GM12878 (cell line): ENCODE measurements at regions not wholly inside any gene's neighbourhood (a gene's known extent, or its start where the extent isn't known, plus 50 kb on each side); places are given as distances from the start of the nearest gene placed in this dataset.

ENCODE experiments used
- ATAC-seq: fragments of 200-7000 bp; cut with Tn5 transposase; 3 replicates; pipeline ENCODE4 v1.9.1; 2020; ENCODE audit warnings: mild to moderate bottlenecking, moderate library complexity
- BruUV-seq: library from RNA; stranded (reverse); fragments of 400-500 nt; replicated peaks from 2 replicates; lab custom pipeline; 2021; lab: Mats Ljungman, UMichigan
- CTCF ChIA-PET: fragments of 300-600 bp; sonication (Branson Sonifier 250); formaldehyde crosslinking; extraction: SDS; loops from one replicate; lab custom pipeline; 2021; ENCODE audit warnings: inconsistent platforms; lab: Yijun Ruan, JAX
- POLR2A ChIA-PET: fragments of 350-600 bp; formaldehyde crosslinking; extraction: SDS; loops from one replicate; lab custom pipeline; 2021; ENCODE audit warnings: inconsistent platforms; lab: Charles Lee
- RAD21 ChIA-PET: fragments of 300-600 bp; sonication (Branson Sonifier 250); formaldehyde crosslinking; loops from one replicate; lab custom pipeline; 2023; ENCODE audit warnings: antibody characterized with exemption; ENCODE audit not compliant: unreplicated experiment; lab: Charles Lee
- SMC1A ChIA-PET: fragments of 300-600 bp; sonication (Branson Sonifier 250); formaldehyde crosslinking; loops from one replicate; lab custom pipeline; 2023; ENCODE audit not compliant: unreplicated experiment, uncharacterized antibody; lab: Charles Lee
- DNase-seq: peaks from one replicate; pipeline ENCODE4 v3.0.0-alpha.2; 2011; ENCODE audit warnings: low read depth, low spot score
- FAIRE-seq: peaks from 3 replicates; lab custom pipeline; 2011; peaks lifted over from hg19 to GRCh38; lab: Jason Lieb, UNC
- H2AFZ ChIP-seq: 2 replicates; pipeline ENCODE4 v1.6.0; 2011; ENCODE audit warnings: low read depth, low read length, control low read depth; ENCODE audit not compliant: control insufficient read depth
- H3K27ac ChIP-seq: 2 replicates; pipeline ENCODE4 v1.5.1; 2011; ENCODE audit warnings: control low read depth; ENCODE audit not compliant: control insufficient read depth, insufficient read depth
- H3K27me3 ChIP-seq, 2 experiments: replicated peaks in 1 of 2; 2 replicates each; pipeline versions ENCODE4 v1.6.0 to v1.6.1; 2011; ENCODE audit warnings: low read length in 1 of 2; ENCODE audit not compliant: control insufficient read depth in 2 of 2, insufficient read depth in 2 of 2
- H3K36me3 ChIP-seq, 2 experiments: 2 replicates each; pipeline ENCODE4 v1.5.1; 2011; ENCODE audit warnings: low read length in 1 of 2; ENCODE audit not compliant: control insufficient read depth in 2 of 2, insufficient read depth in 2 of 2
- H3K4me1 ChIP-seq: 2 replicates; pipeline ENCODE4 v1.6.1; 2011; ENCODE audit warnings: mild to moderate bottlenecking, low read length, moderate library complexity, mixed read lengths; ENCODE audit not compliant: control insufficient read depth, insufficient read depth
- H3K4me2 ChIP-seq: 2 replicates; pipeline ENCODE4 v1.6.0; 2011; ENCODE audit warnings: control low read depth; ENCODE audit not compliant: control insufficient read depth, insufficient read depth
- H3K4me3 ChIP-seq: fragments of 200-600 bp; sonication (generic); 2 replicates; pipeline ENCODE4 v1.5.1; 2016
- H3K79me2 ChIP-seq: 2 replicates; pipeline ENCODE4 v1.6.0; 2011; ENCODE audit warnings: low read length; ENCODE audit not compliant: control insufficient read depth, insufficient read depth
- H3K9ac ChIP-seq: 2 replicates; pipeline ENCODE4 v1.8.0; 2011; ENCODE audit warnings: low read length, control low read depth, mixed read lengths; ENCODE audit not compliant: control insufficient read depth, insufficient read depth
- H3K9me3 ChIP-seq: replicated peaks from 3 replicates; pipeline ENCODE4 v1.5.1; 2011; ENCODE audit warnings: mild to moderate bottlenecking, low read length; ENCODE audit not compliant: control insufficient read depth, insufficient read depth
- H4K20me1 ChIP-seq: 2 replicates; pipeline ENCODE4 v1.6.0; 2011; ENCODE audit not compliant: control insufficient read depth, insufficient read depth
- BCL3 ChIP-seq: IDR thresholded peaks from 2 replicates; pipeline ENCODE4 v1.6.1; 2011; ENCODE audit warnings: borderline replicate concordance, low read depth, mild to moderate bottlenecking, moderate library complexity, low read length; ENCODE audit not compliant: insufficient read depth, poor library complexity, severe bottlenecking
- BMI1 ChIP-seq: fragments of 450-650 bp; IDR thresholded peaks from 2 replicates; pipeline ENCODE4 v1.6.1; 2016; ENCODE audit warnings: mild to moderate bottlenecking, moderate library complexity, borderline replicate concordance
- NR2C1 ChIP-seq: fragments of 450-650 bp; IDR thresholded peaks from 2 replicates; pipeline ENCODE4 v1.6.1; 2017; ENCODE audit warnings: antibody characterized with exemption, mild to moderate bottlenecking, moderate library complexity
- YY1 ChIP-seq: IDR thresholded peaks from 2 replicates; pipeline ENCODE4 v1.6.1; 2011; ENCODE audit warnings: low read depth, mild to moderate bottlenecking, low read length
- WGBS: methylation state at CpG from one replicate; pipeline ENCODE4 v1.1.6; 2016; ENCODE audit warnings: low lambda C conversion rate; ENCODE audit not compliant: insufficient replicate concordance, insufficient coverage; ENCODE audit errors: missing lambda C conversion rate; 5-methylcytosine and 5-hydroxymethylcytosine counted together
- in situ Hi-C: fragments of 300-500 bp; cut with MboI; formaldehyde crosslinking; loops from 9 replicates; pipeline ENCODE4 v1.14.3; 2018; ENCODE audit warnings: mixed read lengths
- intact Hi-C: fragments of 100-400 bp; cut with micrococcal nuclease; formaldehyde crosslinking; loops from one replicate; pipeline ENCODE4 v1.14.2; 2022; ENCODE audit not compliant: unreplicated experiment
- TF ChIP-seq, protein P1 (sequence below): fragments of 450-650 bp; IDR thresholded peaks from 2 replicates; pipeline ENCODE4 v1.6.1; 2017; ENCODE audit warnings: borderline replicate concordance
- TF ChIP-seq, protein P2 (sequence below): fragments of 450-650 bp; IDR thresholded peaks from 2 replicates; pipeline ENCODE4 v1.6.1; 2016; ENCODE audit warnings: mild to moderate bottlenecking

- no peaks in the 10 kb centered on the region for H3K4me1 ChIP-seq
- FAIRE-seq (no peak), ATAC-seq (no peak), DNase-seq (no peak)
- BruUV-seq, result no TSS peak
- ChIA-PET POLR2A (no interaction called here), SMC1A (no interaction called here), RAD21 (no interaction called here), CTCF (no interaction called here)
- no peaks in the 10 kb centered on the region for H3K36me3 ChIP-seq
- H3K4me3 ChIP-seq, result no peak overlapping the region
- H3K4me2 ChIP-seq, result no peak overlapping the region
- H3K27ac ChIP-seq, result no peak overlapping the region
- no peak overlapping the region for H3K9ac ChIP-seq
- no peaks in the 10 kb centered on the region for H4K20me1 ChIP-seq
- in situ Hi-C loops (no loop called here), intact Hi-C loops (no loop called here)
- H3K79me2 ChIP-seq, result no peaks in the 10 kb centered on the region
- 100% methylated on average over 1 of the region's 1 CpG for WGBS
- no peaks in the 10 kb centered on the region for H3K27me3 ChIP-seq
- TF ChIP-seq YY1, result no peak
- no peak for TF ChIP-seq BMI1
- no peak for TF ChIP-seq NR2C1
- TF ChIP-seq, protein P1, sequence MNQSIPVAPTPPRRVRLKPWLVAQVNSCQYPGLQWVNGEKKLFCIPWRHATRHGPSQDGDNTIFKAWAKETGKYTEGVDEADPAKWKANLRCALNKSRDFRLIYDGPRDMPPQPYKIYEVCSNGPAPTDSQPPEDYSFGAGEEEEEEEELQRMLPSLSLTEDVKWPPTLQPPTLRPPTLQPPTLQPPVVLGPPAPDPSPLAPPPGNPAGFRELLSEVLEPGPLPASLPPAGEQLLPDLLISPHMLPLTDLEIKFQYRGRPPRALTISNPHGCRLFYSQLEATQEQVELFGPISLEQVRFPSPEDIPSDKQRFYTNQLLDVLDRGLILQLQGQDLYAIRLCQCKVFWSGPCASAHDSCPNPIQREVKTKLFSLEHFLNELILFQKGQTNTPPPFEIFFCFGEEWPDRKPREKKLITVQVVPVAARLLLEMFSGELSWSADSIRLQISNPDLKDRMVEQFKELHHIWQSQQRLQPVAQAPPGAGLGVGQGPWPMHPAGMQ, result no peak
- TF ChIP-seq BCL3, result no peak
- TF ChIP-seq, protein P2, sequence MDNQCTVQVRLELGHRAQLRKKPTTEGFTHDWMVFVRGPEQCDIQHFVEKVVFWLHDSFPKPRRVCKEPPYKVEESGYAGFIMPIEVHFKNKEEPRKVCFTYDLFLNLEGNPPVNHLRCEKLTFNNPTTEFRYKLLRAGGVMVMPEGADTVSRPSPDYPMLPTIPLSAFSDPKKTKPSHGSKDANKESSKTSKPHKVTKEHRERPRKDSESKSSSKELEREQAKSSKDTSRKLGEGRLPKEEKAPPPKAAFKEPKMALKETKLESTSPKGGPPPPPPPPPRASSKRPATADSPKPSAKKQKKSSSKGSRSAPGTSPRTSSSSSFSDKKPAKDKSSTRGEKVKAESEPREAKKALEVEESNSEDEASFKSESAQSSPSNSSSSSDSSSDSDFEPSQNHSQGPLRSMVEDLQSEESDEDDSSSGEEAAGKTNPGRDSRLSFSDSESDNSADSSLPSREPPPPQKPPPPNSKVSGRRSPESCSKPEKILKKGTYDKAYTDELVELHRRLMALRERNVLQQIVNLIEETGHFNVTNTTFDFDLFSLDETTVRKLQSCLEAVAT, result no peak
- H3K9me3 ChIP-seq, result no peaks in the 10 kb centered on the region
- H2AFZ ChIP-seq, result no peak overlapping the region
Observed at GRCh38 chr5:143466632-143467031, 63.1 kb upstream of the NR3C1 start.
